ENCODE measurements at regions not wholly inside any gene's neighbourhood (a gene's known extent, or its start where the extent isn't known, plus 50 kb on each side); places are given as distances from the start of the nearest gene placed in this dataset.

DNA sequence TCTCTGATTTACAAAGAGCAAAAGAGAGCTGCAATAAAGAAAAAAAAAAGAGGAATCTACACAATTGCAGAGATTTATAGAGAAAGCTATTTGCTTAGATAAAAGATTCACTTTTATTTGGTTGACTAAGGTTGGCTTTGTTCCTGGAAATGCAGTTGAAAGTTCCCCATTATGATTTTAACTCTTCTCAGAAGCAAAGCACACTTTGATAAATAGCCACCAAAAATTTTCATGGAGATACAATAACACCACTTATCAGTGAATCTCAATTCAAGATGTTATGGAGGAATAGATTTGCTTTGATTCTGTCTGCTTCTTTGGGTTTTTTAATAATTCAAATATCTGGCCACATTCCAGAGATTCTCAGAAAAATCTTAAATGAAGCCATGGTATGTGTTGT, 88.5 kb upstream of the ANO3 start:
- Histone ChIP-seq H2BK15ac (ENCODE audit: low read length) (no peak overlapping the region), H3K18ac (ENCODE audit: low read length) (no peak overlapping the region), H4K8ac (ENCODE audit: low read depth, low read length) (no peak overlapping the region), H2BK12ac (ENCODE audit: low read length) (no peak overlapping the region), H3K23ac (ENCODE audit: low read depth, low read length, poor library complexity) (no peak overlapping the region), H2AK5ac (ENCODE audit: low read depth, low read length) (no peak overlapping the region), H3K4ac (ENCODE audit: low read length) (no peak overlapping the region), H2AFZ (ENCODE audit: low read length) (no peak overlapping the region), H2BK5ac (ENCODE audit: low read length) (no peak overlapping the region), H3K4me1 (ENCODE audit: control insufficient read depth in 2 of 2, insufficient read depth in 1 of 2, low read depth in 1 of 2, low read length in 2 of 2) (no peaks in the 10 kb centered on the region), H3K4me3 (ENCODE audit: low read length in 2 of 2) (no peak overlapping the region), H3K27me3 (ENCODE audit: control insufficient read depth in 3 of 3, insufficient read depth in 3 of 3, low read depth in 1 of 3, low read length in 3 of 3) (no peaks in the 10 kb centered on the region), H3K9me3 (replicated peaks in 1 of 2; ENCODE audit: control insufficient read depth in 2 of 2, insufficient read depth in 1 of 2, low read depth in 1 of 2, low read length in 2 of 2) (no peaks in the 10 kb centered on the region), H3K79me1 (ENCODE audit: low read depth, low read length) (no peaks in the 10 kb centered on the region), H3K4me2 (ENCODE audit: insufficient read depth, low read length, poor library complexity, severe bottlenecking) (no peak overlapping the region), H3K36me3 (replicated peaks in 1 of 2; ENCODE audit: control insufficient read depth in 2 of 2, insufficient read depth in 2 of 2, low read length in 2 of 2) (no peaks in the 10 kb centered on the region), H3K9ac (ENCODE audit: low read depth, low read length, poor library complexity) (no peak overlapping the region), H3K27ac (replicated peaks; ENCODE audit: low read length) (no peak overlapping the region), H4K91ac (ENCODE audit: low read depth, low read length, poor library complexity) (no peak overlapping the region), H2BK120ac (ENCODE audit: low read depth, low read length) (no peak overlapping the region), H3K14ac (ENCODE audit: low read length) (no peak overlapping the region)
- DNase-seq (ENCODE audit: low spot score), result no peak

DNA sequence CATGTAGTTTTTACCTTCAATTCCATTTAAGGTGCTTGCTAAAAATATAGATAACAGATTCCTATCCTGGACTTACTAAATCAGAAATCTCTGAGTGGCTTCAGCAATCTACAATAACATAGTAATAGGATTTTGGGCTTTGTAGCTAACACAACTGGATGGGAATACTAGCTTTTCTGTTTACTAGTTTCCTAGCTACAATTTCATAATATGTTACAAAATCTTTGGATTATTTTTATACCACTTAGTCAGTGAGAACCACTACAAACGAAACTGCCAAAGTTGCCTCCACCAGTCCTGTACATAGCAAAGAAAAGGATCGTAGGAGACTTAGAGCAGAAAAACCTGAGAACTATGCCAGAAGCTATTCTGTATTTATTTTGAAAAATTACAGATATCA, 87.7 kb upstream of the ANO3 start:
- Histone ChIP-seq H3K4me1 (ENCODE audit: control insufficient read depth in 2 of 2, insufficient read depth in 1 of 2, low read depth in 1 of 2, low read length in 2 of 2) (no peaks in the 10 kb centered on the region), H3K23ac (ENCODE audit: low read depth, low read length, poor library complexity) (no peak overlapping the region), H2BK120ac (ENCODE audit: low read depth, low read length) (no peak overlapping the region), H3K79me1 (ENCODE audit: low read depth, low read length) (no peaks in the 10 kb centered on the region), H3K27ac (replicated peaks; ENCODE audit: low read length) (no peak overlapping the region), H3K9me3 (replicated peaks in 1 of 2; ENCODE audit: control insufficient read depth in 2 of 2, insufficient read depth in 1 of 2, low read depth in 1 of 2, low read length in 2 of 2) (no peaks in the 10 kb centered on the region), H3K4me2 (ENCODE audit: insufficient read depth, low read length, poor library complexity, severe bottlenecking) (no peak overlapping the region), H3K4me3 (ENCODE audit: low read length in 2 of 2) (no peak overlapping the region), H2BK5ac (ENCODE audit: low read length) (no peak overlapping the region), H2BK15ac (ENCODE audit: low read length) (no peak overlapping the region), H2AK5ac (ENCODE audit: low read depth, low read length) (no peak overlapping the region), H3K4ac (ENCODE audit: low read length) (no peak overlapping the region), H3K9ac (ENCODE audit: low read depth, low read length, poor library complexity) (no peak overlapping the region), H2AFZ (ENCODE audit: low read length) (no peak overlapping the region), H2BK12ac (ENCODE audit: low read length) (no peak overlapping the region), H3K36me3 (replicated peaks in 1 of 2; ENCODE audit: control insufficient read depth in 2 of 2, insufficient read depth in 2 of 2, low read length in 2 of 2) (no peaks in the 10 kb centered on the region), H3K18ac (ENCODE audit: low read length) (no peak overlapping the region), H4K91ac (ENCODE audit: low read depth, low read length, poor library complexity) (no peak overlapping the region), H3K27me3 (ENCODE audit: control insufficient read depth in 3 of 3, insufficient read depth in 3 of 3, low read depth in 1 of 3, low read length in 3 of 3) (no peaks in the 10 kb centered on the region), H3K14ac (ENCODE audit: low read length) (no peak overlapping the region), H4K8ac (ENCODE audit: low read depth, low read length) (no peak overlapping the region)
- no CpG with 5 or more reads among the region's 2 CpGs for WGBS, 2 donors (ENCODE audit: extremely low coverage in 2 of 2, insufficient read length in 2 of 2, insufficient replicate concordance in 1 of 2)
- no peak for DNase-seq (ENCODE audit: low spot score)

DNA sequence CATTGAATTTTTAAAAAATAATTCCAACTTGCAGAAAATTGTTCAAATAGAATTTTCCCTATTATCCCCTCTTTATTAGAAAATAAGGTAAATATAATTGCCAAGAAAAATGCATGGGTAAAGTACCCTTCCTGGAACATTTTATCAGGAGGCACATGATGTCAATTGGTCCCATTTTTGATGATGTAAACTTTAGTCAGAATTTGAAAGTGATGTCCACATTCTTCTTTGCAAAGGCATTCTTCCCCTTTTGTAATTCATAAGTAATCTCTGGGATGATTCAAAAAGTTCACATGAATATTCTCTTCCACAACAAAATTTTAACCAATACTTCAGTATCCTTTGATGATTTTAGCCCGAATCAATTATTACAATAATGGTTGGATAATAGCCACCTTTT, 86.9 kb upstream of the ANO3 start:
- no peak for DNase-seq (ENCODE audit: low spot score)
- H3K4ac ChIP-seq (ENCODE audit: low read length), result no peak overlapping the region
- no peak overlapping the region for H3K4me2 ChIP-seq (ENCODE audit: insufficient read depth, low read length, poor library complexity, severe bottlenecking)
- no peak overlapping the region for H2BK5ac ChIP-seq (ENCODE audit: low read length)
- H3K9ac ChIP-seq (ENCODE audit: low read depth, low read length, poor library complexity), result no peak overlapping the region
- H2AK5ac ChIP-seq (ENCODE audit: low read depth, low read length), result no peak overlapping the region
- whole genome bisulfite sequencing, 2 donors (ENCODE audit: extremely low coverage in 2 of 2, insufficient read length in 2 of 2, insufficient replicate concordance in 1 of 2), result no CpG with 5 or more reads among the region's 1 CpG
- no peak overlapping the region for H2BK15ac ChIP-seq (ENCODE audit: low read length)
- H4K8ac ChIP-seq (ENCODE audit: low read depth, low read length), result no peak overlapping the region
- no peaks in the 10 kb centered on the region for H3K9me3 ChIP-seq (replicated peaks in 1 of 2; ENCODE audit: control insufficient read depth in 2 of 2, insufficient read depth in 1 of 2, low read depth in 1 of 2, low read length in 2 of 2)
- no peak overlapping the region for H3K23ac ChIP-seq (ENCODE audit: low read depth, low read length, poor library complexity)
- no peaks in the 10 kb centered on the region for H3K27me3 ChIP-seq (ENCODE audit: control insufficient read depth in 3 of 3, insufficient read depth in 3 of 3, low read depth in 1 of 3, low read length in 3 of 3)
- H3K18ac ChIP-seq (ENCODE audit: low read length), result no peak overlapping the region
- H2BK120ac ChIP-seq (ENCODE audit: low read depth, low read length), result no peak overlapping the region
- no peak overlapping the region for H3K4me3 ChIP-seq (ENCODE audit: low read length in 2 of 2)
- no peaks in the 10 kb centered on the region for H3K36me3 ChIP-seq (replicated peaks in 1 of 2; ENCODE audit: control insufficient read depth in 2 of 2, insufficient read depth in 2 of 2, low read length in 2 of 2)
- H2BK12ac ChIP-seq (ENCODE audit: low read length), result no peak overlapping the region
- H3K79me1 ChIP-seq (ENCODE audit: low read depth, low read length), result no peaks in the 10 kb centered on the region
- H2AFZ ChIP-seq (ENCODE audit: low read length), result no peak overlapping the region
- no peak overlapping the region for H4K91ac ChIP-seq (ENCODE audit: low read depth, low read length, poor library complexity)
- no peak overlapping the region for H3K27ac ChIP-seq (replicated peaks; ENCODE audit: low read length)
- no peaks in the 10 kb centered on the region for H3K4me1 ChIP-seq (ENCODE audit: control insufficient read depth in 2 of 2, insufficient read depth in 1 of 2, low read depth in 1 of 2, low read length in 2 of 2)
- no peak overlapping the region for H3K14ac ChIP-seq (ENCODE audit: low read length)

DNA sequence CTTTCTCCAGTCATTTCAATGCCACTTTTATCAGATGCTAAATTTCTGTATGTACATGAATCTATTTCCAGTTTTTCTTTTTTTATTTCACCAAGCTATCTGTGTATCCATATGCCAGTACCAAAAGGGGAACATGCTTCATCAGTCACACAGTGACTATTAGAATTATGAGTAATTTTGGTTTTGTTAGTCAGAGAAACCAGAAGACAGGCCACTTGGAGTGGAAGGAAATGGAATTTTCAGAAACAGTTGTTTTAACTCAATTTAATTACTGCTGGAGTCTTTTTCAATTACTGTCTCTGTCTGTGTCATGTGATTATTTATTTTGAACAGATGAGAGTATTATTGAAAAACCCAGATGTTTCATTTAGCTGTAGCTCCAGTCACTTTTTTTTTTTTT, 84.6 kb upstream of the ANO3 start:
- H3K27me3 ChIP-seq (ENCODE audit: control insufficient read depth in 3 of 3, insufficient read depth in 3 of 3, low read depth in 1 of 3, low read length in 3 of 3), result no peaks in the 10 kb centered on the region
- no peak overlapping the region for H4K91ac ChIP-seq (ENCODE audit: low read depth, low read length, poor library complexity)
- H3K4me3 ChIP-seq (ENCODE audit: low read length in 2 of 2), result no peak overlapping the region
- no peak overlapping the region for H3K14ac ChIP-seq (ENCODE audit: low read length)
- H3K23ac ChIP-seq (ENCODE audit: low read depth, low read length, poor library complexity), result no peak overlapping the region
- no peaks in the 10 kb centered on the region for H3K36me3 ChIP-seq (replicated peaks in 1 of 2; ENCODE audit: control insufficient read depth in 2 of 2, insufficient read depth in 2 of 2, low read length in 2 of 2)
- no peak overlapping the region for H3K4me2 ChIP-seq (ENCODE audit: insufficient read depth, low read length, poor library complexity, severe bottlenecking)
- no peak overlapping the region for H4K8ac ChIP-seq (ENCODE audit: low read depth, low read length)
- H2AK5ac ChIP-seq (ENCODE audit: low read depth, low read length), result no peak overlapping the region
- H2BK5ac ChIP-seq (ENCODE audit: low read length), result no peak overlapping the region
- no peak overlapping the region for H2BK15ac ChIP-seq (ENCODE audit: low read length)
- no peak overlapping the region for H3K9ac ChIP-seq (ENCODE audit: low read depth, low read length, poor library complexity)
- no peak overlapping the region for H3K18ac ChIP-seq (ENCODE audit: low read length)
- DNase-seq (ENCODE audit: low spot score), result no peak
- H3K27ac ChIP-seq (replicated peaks; ENCODE audit: low read length), result no peak overlapping the region
- no peak overlapping the region for H2BK120ac ChIP-seq (ENCODE audit: low read depth, low read length)
- no peak overlapping the region for H2BK12ac ChIP-seq (ENCODE audit: low read length)
- no peaks in the 10 kb centered on the region for H3K79me1 ChIP-seq (ENCODE audit: low read depth, low read length)
- H3K9me3 ChIP-seq (replicated peaks in 1 of 2; ENCODE audit: control insufficient read depth in 2 of 2, insufficient read depth in 1 of 2, low read depth in 1 of 2, low read length in 2 of 2), result no peaks in the 10 kb centered on the region
- peaks cover 0 to 2% of the 10 kb centered on the region in 2 donors for H3K4me1 ChIP-seq (ENCODE audit: control insufficient read depth in 2 of 2, insufficient read depth in 1 of 2, low read depth in 1 of 2, low read length in 2 of 2)
- no peak overlapping the region for H3K4ac ChIP-seq (ENCODE audit: low read length)
- no peak overlapping the region for H2AFZ ChIP-seq (ENCODE audit: low read length)

All from neuronal stem cell (in vitro differentiated cells).